BE2C (cell line): ENCODE measurements at regions not wholly inside any gene's neighbourhood (a gene's known extent, or its start where the extent isn't known, plus 50 kb on each side); places are given as distances from the start of the nearest gene placed in this dataset.

ENCODE experiments used
- DNase-seq: peaks from one replicate; pipeline ENCODE4 v3.0.0-alpha.2; 2020
- H3K27me3 ChIP-seq: fragments of 250-450 bp; sonication (Bioruptor Pico); 2 replicates; pipeline ENCODE4 v1.5.1; 2020; ENCODE audit warnings: mild to moderate bottlenecking
- H3K36me3 ChIP-seq: fragments of 250-450 bp; sonication (Bioruptor Pico); 2 replicates; pipeline ENCODE4 v1.5.1; 2020; ENCODE audit warnings: mild to moderate bottlenecking
- H3K4me1 ChIP-seq: fragments of 250-450 bp; sonication (Bioruptor Pico); 2 replicates; pipeline ENCODE4 v1.5.1; 2020
- H3K4me3 ChIP-seq: 2 replicates; pipeline ENCODE4 v1.5.1; 2011; ENCODE audit warnings: low read depth, low read length
- H3K9me3 ChIP-seq: fragments of 250-450 bp; sonication (Bioruptor Pico); 2 replicates; pipeline ENCODE4 v1.5.1; 2020
- TF ChIP-seq, protein P1 (sequence below): IDR thresholded peaks from 2 replicates; pipeline ENCODE4 v1.5.1; 2012; ENCODE audit warnings: mild to moderate bottlenecking, low read depth, low read length

DNA sequence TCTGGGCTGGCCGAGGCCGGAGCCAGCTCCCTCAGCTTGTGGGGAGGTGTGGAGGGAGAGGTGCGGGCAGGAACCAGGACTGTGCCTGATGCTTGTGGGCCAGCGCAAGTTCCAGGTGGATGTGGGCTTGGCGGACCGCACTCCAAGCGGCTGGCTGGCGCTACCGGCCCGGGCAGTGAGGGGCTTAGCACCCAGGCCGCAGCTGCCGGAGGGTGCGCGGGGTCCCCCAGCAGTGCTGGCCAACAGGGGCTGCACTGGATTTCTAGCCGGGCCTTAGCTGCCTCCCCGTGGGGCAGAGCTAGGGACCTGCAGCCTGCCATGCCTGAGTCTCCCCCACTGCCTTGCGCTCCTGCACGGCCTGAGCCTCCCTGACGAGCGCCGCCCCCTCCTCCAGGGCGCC is 242.8 kb downstream of the CCSER2 start:
- H3K36me3 ChIP-seq = no peaks in the 10 kb centered on the region
- no peaks in the 10 kb centered on the region for H3K4me1 ChIP-seq
- H3K27me3 ChIP-seq = 0 out of 2 replicates have a peak, but pooled peaks cover 2% of the 10 kb centered on the region
- no peaks in the 10 kb centered on the region for H3K9me3 ChIP-seq
- no peak overlapping the region for H3K4me3 ChIP-seq
- TF ChIP-seq, protein P1, sequence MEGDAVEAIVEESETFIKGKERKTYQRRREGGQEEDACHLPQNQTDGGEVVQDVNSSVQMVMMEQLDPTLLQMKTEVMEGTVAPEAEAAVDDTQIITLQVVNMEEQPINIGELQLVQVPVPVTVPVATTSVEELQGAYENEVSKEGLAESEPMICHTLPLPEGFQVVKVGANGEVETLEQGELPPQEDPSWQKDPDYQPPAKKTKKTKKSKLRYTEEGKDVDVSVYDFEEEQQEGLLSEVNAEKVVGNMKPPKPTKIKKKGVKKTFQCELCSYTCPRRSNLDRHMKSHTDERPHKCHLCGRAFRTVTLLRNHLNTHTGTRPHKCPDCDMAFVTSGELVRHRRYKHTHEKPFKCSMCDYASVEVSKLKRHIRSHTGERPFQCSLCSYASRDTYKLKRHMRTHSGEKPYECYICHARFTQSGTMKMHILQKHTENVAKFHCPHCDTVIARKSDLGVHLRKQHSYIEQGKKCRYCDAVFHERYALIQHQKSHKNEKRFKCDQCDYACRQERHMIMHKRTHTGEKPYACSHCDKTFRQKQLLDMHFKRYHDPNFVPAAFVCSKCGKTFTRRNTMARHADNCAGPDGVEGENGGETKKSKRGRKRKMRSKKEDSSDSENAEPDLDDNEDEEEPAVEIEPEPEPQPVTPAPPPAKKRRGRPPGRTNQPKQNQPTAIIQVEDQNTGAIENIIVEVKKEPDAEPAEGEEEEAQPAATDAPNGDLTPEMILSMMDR = no peak
- no peak for DNase-seq

DNA sequence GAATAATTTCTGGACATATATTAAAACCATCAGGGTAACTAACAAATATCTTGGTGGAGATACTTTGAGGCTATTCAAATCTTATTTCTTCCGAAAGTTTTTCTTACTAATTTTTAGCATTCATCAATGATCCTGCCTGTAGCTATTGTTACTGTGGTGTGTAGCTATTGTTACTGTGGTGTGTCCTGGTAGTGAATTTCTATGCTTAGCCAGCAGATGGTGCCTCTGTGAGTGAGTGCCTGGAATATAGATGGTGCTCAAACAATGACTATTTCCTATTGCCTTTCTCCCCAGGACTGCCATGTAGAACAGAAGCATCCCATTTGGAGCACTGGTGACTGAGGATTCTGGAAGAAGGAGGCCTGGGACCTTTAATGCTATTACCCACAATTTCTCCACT is 245.7 kb downstream of the CCSER2 start:
- Histone ChIP-seq H3K4me3 (no peak overlapping the region), H3K4me1 (no peaks in the 10 kb centered on the region), H3K9me3 (no peaks in the 10 kb centered on the region), H3K27me3 (no peaks in the 10 kb centered on the region), H3K36me3 (no peaks in the 10 kb centered on the region)
- no peak for DNase-seq
- TF ChIP-seq, protein P1 = peak; percentile 24

DNA sequence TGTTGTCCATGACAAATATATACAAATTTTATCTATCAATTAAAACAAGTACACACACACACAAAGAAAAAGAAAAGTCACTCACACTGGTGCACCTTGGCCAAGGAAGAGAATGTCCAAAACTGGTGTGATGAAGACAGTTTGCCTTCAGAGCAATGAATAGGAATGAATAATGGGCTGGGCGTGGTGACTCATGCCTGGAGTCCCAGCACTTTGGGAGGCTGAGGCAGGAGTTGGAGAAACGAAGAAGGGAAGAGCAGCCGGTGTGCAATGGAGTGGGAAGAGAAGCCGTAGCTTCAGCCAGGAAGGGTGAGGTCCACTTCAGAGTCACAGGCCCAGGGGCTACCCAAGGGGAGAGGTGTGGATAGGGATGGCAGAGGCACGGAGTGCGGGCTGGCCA is 253.6 kb downstream of the CCSER2 start:
- no peak for DNase-seq
- Histone ChIP-seq H3K4me3 (no peak overlapping the region), H3K4me1 (no peaks in the 10 kb centered on the region), H3K36me3 (no peaks in the 10 kb centered on the region), H3K27me3 (no peaks in the 10 kb centered on the region), H3K9me3 (no peaks in the 10 kb centered on the region)
- TF ChIP-seq, protein P1 = no peak

DNA sequence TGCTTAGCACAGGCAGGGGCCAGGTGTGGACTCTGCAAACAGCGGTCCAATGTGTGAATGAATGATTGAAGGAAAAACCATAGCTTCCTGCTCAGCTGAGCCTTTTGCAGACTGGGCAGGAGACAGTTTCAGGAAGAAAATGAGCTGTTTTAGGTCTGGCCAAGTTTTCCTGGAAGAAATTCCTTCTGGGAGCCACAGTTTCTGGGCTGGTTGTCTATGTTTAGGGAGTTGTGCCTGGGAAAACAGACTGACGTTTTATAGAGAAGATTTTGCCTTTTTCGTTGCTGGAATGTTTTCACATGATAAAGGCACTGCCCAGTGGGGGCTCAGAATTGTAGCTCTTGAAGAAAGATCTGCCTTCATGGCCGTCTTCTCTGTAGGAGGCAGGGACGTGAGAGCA is 255.1 kb downstream of the CCSER2 start:
- Histone ChIP-seq H3K4me1 (no peaks in the 10 kb centered on the region), H3K4me3 (no peak overlapping the region), H3K36me3 (no peaks in the 10 kb centered on the region), H3K27me3 (no peaks in the 10 kb centered on the region), H3K9me3 (no peaks in the 10 kb centered on the region)
- DNase-seq = no peak
- TF ChIP-seq, protein P1 = no peak

DNA sequence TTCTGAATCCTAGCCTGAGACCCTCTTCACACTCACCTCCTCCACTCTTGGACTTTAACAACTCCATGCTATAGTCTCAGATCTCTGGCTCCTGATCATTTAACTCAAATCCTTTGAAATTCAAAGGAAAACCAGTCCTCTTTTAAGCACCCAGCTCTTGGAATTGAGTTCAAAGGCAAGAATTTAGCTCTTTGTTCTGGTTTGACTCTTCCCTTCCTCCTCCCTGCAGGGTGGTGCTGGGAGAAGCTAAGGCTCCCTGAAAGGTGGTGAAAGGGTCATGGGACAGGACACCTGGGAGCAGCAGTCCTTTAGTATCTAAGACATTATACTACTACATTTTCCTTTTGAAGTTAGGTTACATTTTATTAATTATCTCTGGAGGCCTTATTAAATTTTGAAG is 259.4 kb downstream of the CCSER2 start:
- Histone ChIP-seq H3K27me3 (no peaks in the 10 kb centered on the region), H3K9me3 (no peaks in the 10 kb centered on the region), H3K4me1 (no peaks in the 10 kb centered on the region), H3K36me3 (no peaks in the 10 kb centered on the region), H3K4me3 (no peak overlapping the region)
- TF ChIP-seq, protein P1 = no peak
- DNase-seq = no peak

DNA sequence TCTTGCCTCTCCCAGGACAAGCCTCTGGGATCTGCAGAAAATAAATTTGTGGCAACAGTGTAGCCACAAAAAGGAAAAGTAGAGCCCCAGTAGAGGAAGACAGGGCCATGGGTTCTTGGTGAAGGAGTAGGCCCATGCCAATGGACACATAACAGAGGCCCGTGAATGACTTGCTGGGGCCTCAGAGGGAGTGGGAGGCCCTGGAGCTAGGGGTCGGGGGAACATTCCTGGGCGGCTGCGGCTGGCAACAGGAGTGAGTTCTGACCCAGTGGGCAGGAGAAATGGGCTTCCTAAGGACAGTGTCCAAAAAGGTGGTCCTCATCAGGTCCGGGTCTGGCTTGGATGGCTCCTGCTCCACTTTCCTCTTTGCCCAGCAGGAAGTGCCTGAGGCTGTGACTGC is 260.0 kb downstream of the CCSER2 start:
- Histone ChIP-seq H3K9me3 (no peaks in the 10 kb centered on the region), H3K4me1 (no peaks in the 10 kb centered on the region), H3K4me3 (no peak overlapping the region), H3K27me3 (no peaks in the 10 kb centered on the region), H3K36me3 (no peaks in the 10 kb centered on the region)
- TF ChIP-seq, protein P1 = no peak
- no peak for DNase-seq
